ENCODE measurements at regions not wholly inside any gene's neighbourhood (a gene's known extent, or its start where the extent isn't known, plus 50 kb on each side); places are given as distances from the start of the nearest gene placed in this dataset.

GRCh38 chr16:76197900-76198299 is 79.3 kb upstream of the CNTNAP4 start:
- Histone ChIP-seq H3K27ac (replicated peaks) (no peak overlapping the region), H3K27me3 (ENCODE audit: low read depth) (no peaks in the 10 kb centered on the region), H3K4me3 (no peak overlapping the region), H3K9me3 (replicated peaks) (no peaks in the 10 kb centered on the region), H3K4me1 (no peaks in the 10 kb centered on the region), H3K36me3 (no peaks in the 10 kb centered on the region)
- DNase-seq: no peak
- intact Hi-C loops (cut with micrococcal nuclease): no loop called here
- no peak for TF ChIP-seq CTCF (IDR thresholded peaks at IDR 0.05; ENCODE audit: borderline replicate concordance)

GRCh38 chr16:76199681-76200220 is 77.5 kb upstream of the CNTNAP4 start:
- DNase-seq: no peak
- no peaks in the 10 kb centered on the region for H3K4me1 ChIP-seq
- no peak overlapping the region for H3K27ac ChIP-seq (replicated peaks)
- no peak for TF ChIP-seq CTCF (IDR thresholded peaks at IDR 0.05; ENCODE audit: borderline replicate concordance)
- H3K9me3 ChIP-seq (replicated peaks): no peaks in the 10 kb centered on the region
- H3K4me3 ChIP-seq: no peak overlapping the region
- intact Hi-C loops (cut with micrococcal nuclease): no loop called here
- H3K36me3 ChIP-seq: no peaks in the 10 kb centered on the region
- no peaks in the 10 kb centered on the region for H3K27me3 ChIP-seq (ENCODE audit: low read depth)

DNA sequence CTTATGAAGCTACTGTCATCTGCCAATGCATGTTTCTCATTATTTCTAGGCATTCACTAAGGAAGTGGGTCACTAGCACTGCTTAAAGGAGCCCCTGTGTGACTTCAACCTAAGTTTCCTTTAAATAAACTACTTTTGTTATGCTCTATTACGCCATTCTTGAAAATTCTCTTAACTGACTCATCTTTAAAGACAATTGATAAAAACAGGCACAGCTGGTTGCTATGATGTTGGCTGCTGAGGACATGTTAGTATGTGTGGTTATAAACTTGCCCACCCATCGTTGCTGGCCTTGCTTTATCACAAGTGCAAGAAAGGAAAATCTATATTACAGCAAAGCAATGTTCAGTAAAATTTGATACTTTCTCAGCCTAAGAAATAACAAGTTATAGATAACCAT is 75.8 kb upstream of the CNTNAP4 start:
- H3K27ac ChIP-seq (replicated peaks): no peak overlapping the region
- H3K9me3 ChIP-seq (replicated peaks): no peaks in the 10 kb centered on the region
- DNase-seq: no peak
- no peaks in the 10 kb centered on the region for H3K36me3 ChIP-seq
- intact Hi-C loops (cut with micrococcal nuclease): no loop called here
- no peak overlapping the region for H3K4me3 ChIP-seq
- H3K4me1 ChIP-seq: no peaks in the 10 kb centered on the region
- no peak for TF ChIP-seq CTCF (IDR thresholded peaks at IDR 0.05; ENCODE audit: borderline replicate concordance)
- H3K27me3 ChIP-seq (ENCODE audit: low read depth): no peaks in the 10 kb centered on the region

DNA sequence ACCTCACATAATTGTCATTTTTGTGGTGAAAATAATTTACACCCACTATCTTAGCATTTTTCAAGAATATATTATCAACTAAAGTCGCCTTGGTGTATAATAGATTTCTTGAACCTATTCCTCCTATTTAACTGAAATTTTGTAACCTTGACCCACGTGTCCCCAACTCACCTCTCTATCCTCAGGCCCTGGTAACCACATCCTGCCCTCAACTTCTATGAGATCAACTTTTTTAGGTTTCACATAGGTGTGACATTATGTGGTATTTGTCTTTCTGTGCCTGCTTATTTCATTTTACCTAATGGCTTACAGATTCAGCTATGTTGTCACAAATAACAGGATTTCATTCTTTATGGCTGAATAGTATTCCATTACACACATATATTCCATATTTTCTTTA is 73.0 kb upstream of the CNTNAP4 start:
- no peak for DNase-seq
- intact Hi-C loops (cut with micrococcal nuclease): no loop called here
- H3K4me1 ChIP-seq: no peaks in the 10 kb centered on the region
- H3K4me3 ChIP-seq: no peak overlapping the region
- no peaks in the 10 kb centered on the region for H3K27me3 ChIP-seq (ENCODE audit: low read depth)
- no peak overlapping the region for H3K27ac ChIP-seq (replicated peaks)
- no peak for TF ChIP-seq CTCF (IDR thresholded peaks at IDR 0.05; ENCODE audit: borderline replicate concordance)
- H3K9me3 ChIP-seq (replicated peaks): no peaks in the 10 kb centered on the region
- no peaks in the 10 kb centered on the region for H3K36me3 ChIP-seq

DNA sequence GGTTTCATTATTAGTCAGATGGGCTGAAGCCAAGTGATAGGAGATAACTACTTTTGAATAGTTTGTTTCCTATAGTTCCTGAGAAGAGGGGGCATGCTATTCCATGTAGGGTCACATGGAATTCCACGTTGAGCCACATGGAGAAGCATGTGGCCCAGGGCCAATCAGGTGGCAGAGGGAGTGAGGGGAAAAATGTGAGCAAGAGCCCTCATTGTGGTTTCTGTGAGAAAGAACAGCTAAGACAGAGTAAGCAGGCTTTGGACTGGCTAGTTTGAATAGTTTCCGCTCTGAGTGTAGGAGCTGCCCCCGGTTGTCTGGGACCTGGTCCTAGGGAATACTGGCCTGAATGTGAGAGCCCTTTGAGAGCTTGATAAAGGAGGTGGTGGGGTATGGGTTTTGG is 69.9 kb upstream of the CNTNAP4 start:
- no peak for DNase-seq
- H3K4me1 ChIP-seq: no peaks in the 10 kb centered on the region
- no peak for TF ChIP-seq CTCF (IDR thresholded peaks at IDR 0.05; ENCODE audit: borderline replicate concordance)
- H3K27me3 ChIP-seq (ENCODE audit: low read depth): no peaks in the 10 kb centered on the region
- no peak overlapping the region for H3K27ac ChIP-seq (replicated peaks)
- no peaks in the 10 kb centered on the region for H3K36me3 ChIP-seq
- no peak overlapping the region for H3K4me3 ChIP-seq
- H3K9me3 ChIP-seq (replicated peaks): peaks cover 7% of the 10 kb centered on the region
- intact Hi-C loops (cut with micrococcal nuclease): no loop called here

DNA sequence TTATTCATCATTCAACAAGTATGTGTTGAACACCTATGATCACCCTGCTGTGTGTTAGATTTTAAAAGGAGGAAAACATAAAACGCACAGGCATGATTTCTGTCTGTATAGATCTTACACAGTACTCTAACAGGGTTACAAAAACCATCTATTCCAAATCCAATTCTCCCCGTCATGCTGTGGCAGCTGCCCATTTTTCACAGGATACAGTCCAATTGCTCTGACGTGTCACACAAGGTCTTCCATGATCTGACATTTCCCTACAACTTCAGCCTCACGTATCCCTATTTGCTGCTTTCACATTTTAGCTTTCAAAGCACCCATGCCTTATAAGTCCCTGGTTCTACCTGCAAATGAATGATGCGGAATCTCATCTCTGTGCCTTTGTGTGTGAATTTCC is 67.0 kb upstream of the CNTNAP4 start:
- Histone ChIP-seq H3K4me3 (no peak overlapping the region), H3K27me3 (ENCODE audit: low read depth) (no peaks in the 10 kb centered on the region), H3K27ac (replicated peaks) (no peak overlapping the region), H3K36me3 (no peaks in the 10 kb centered on the region), H3K4me1 (no peaks in the 10 kb centered on the region), H3K9me3 (replicated peaks) (peaks cover 21% of the 10 kb centered on the region)
- no peak for TF ChIP-seq CTCF (IDR thresholded peaks at IDR 0.05; ENCODE audit: borderline replicate concordance)
- no peak for DNase-seq
- intact Hi-C loops (cut with micrococcal nuclease): no loop called here

Measured in left ventricle myocardium inferior (tissue), 1 donor.